ENCODE measurements at regions not wholly inside any gene's neighbourhood (a gene's known extent, or its start where the extent isn't known, plus 50 kb on each side); places are given as distances from the start of the nearest gene placed in this dataset.

DNA sequence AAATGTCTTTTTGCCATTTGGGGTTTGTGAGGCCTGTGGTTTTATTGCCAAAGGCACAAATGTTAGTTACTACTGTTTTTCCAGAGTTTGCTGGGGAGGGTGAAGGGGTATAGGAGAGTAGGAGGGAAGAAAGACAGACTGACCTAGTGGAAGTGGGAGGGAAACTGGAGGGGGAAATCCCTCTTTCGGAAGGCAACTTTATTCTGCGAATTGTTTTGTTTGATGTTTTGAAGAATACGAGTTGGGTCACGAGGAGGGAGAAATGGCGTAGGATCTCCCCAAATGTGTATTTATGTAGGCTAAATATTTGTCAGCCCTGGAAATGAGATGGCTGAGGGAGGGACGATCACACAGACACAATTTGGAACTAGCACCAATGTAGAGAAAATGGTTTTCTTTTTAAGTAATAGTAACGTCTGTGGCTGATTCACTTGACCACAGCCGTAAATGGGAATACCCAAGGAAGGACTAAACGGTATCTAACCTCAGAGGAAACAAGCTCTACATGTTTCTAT, 172.3 kb downstream of the ICOS start:
- TF ChIP-seq, protein P1, sequence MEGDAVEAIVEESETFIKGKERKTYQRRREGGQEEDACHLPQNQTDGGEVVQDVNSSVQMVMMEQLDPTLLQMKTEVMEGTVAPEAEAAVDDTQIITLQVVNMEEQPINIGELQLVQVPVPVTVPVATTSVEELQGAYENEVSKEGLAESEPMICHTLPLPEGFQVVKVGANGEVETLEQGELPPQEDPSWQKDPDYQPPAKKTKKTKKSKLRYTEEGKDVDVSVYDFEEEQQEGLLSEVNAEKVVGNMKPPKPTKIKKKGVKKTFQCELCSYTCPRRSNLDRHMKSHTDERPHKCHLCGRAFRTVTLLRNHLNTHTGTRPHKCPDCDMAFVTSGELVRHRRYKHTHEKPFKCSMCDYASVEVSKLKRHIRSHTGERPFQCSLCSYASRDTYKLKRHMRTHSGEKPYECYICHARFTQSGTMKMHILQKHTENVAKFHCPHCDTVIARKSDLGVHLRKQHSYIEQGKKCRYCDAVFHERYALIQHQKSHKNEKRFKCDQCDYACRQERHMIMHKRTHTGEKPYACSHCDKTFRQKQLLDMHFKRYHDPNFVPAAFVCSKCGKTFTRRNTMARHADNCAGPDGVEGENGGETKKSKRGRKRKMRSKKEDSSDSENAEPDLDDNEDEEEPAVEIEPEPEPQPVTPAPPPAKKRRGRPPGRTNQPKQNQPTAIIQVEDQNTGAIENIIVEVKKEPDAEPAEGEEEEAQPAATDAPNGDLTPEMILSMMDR (IDR thresholded peaks at IDR 0.05), result no peak
- TF ChIP-seq POLR2A (IDR thresholded peaks at IDR 0.05), result no peak
